Fibroblast of lung (primary cell): ENCODE measurements at regions not wholly inside any gene's neighbourhood (a gene's known extent, or its start where the extent isn't known, plus 50 kb on each side); places are given as distances from the start of the nearest gene placed in this dataset.

Experiments
- EZH2 ChIP-seq: IDR thresholded peaks from 2 replicates; pipeline ENCODE4 v1.5.1; 2012; ENCODE audit warnings: low read length, control low read depth, mild to moderate bottlenecking; ENCODE audit errors: missing control alignments
- TF ChIP-seq, protein P1 (sequence below), 2 donors: IDR thresholded peaks in 1 of 2; conservative IDR thresholded peaks in 1 of 2; 1 replicate in 1 of 2; 2 replicates in 1 of 2; pipeline ENCODE4 v1.5.1; 2011 to 2012; ENCODE audit warnings: low read length in 2 of 2, control low read depth in 1 of 2, inconsistent platforms in 1 of 2, low read depth in 1 of 2, mild to moderate bottlenecking in 1 of 2

DNA sequence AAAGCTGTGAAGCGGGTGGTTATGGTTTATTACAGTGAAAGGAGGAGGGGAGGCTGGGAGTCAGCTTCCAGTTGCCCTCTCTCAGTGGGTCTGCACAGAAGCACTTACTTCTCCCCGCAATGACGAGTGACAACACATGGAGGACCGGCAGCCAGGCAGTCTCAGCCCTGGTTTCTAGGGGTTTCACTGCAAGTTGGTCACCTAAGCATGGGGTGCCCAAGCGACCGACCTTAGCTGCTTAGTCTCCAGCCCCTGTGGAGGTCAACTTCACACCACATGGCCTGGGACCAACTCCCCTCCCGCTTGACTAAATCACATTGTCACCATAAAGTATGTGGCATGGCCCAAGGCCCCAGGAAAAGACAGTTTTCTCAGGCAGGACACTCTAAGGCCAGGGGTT is 99.9 kb upstream of the ZNF32 start:
- TF ChIP-seq, protein P1, sequence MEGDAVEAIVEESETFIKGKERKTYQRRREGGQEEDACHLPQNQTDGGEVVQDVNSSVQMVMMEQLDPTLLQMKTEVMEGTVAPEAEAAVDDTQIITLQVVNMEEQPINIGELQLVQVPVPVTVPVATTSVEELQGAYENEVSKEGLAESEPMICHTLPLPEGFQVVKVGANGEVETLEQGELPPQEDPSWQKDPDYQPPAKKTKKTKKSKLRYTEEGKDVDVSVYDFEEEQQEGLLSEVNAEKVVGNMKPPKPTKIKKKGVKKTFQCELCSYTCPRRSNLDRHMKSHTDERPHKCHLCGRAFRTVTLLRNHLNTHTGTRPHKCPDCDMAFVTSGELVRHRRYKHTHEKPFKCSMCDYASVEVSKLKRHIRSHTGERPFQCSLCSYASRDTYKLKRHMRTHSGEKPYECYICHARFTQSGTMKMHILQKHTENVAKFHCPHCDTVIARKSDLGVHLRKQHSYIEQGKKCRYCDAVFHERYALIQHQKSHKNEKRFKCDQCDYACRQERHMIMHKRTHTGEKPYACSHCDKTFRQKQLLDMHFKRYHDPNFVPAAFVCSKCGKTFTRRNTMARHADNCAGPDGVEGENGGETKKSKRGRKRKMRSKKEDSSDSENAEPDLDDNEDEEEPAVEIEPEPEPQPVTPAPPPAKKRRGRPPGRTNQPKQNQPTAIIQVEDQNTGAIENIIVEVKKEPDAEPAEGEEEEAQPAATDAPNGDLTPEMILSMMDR (conservative IDR thresholded peaks at IDR 0.05 in 1 of 2, IDR thresholded peaks at IDR 0.05 in 1 of 2; ENCODE audit: low read depth in 1 of 2, low read length in 2 of 2), result no peak
- no peak for TF ChIP-seq EZH2
